Occipital lobe (tissue), 1 donor: ENCODE measurements at regions not wholly inside any gene's neighbourhood (a gene's known extent, or its start where the extent isn't known, plus 50 kb on each side); places are given as distances from the start of the nearest gene placed in this dataset.

ENCODE experiments used
- DNase-seq: peaks from one replicate; lab custom pipeline; 2025; lab: John Stamatoyannopoulos, UW

DNA sequence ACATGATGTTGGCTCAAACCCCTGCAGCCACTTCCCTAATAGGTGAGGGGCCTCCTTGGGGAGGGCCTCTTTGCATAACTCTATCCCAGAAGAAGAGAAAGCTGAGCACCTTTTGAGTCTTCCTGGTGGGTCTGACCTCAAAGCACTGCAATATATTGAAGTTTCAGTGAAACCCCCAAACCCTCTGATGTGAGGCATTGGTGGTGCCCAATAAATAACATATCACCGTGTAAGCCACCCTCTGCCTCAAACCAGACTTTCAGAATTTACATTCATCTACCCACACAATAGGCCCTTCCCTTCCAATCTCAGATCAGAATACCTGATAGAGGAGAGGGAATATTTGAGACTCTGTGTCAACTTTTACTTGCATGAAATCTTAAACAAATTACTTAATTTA is 142.8 kb upstream of the STK17B start:
- no peak for DNase-seq

DNA sequence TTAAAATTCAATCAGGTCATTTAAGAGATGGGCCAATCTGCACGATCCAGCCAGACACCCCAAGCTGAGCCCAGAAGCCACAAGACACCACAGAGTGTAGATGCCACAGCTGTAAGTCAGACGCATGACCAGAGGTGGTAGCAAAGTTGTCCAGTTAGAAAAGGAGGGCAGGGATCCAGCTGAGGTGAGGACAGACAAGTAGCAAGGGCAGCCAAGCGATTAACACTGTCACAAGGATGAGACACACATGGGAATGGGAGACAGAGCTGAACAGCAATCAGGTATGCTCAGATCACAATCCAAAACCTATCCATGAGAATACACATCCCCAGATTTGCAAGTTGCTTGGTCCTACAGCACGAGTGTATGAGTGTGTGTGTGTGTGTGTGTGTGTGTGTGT is 143.4 kb upstream of the STK17B start:
- DNase-seq, result no peak

GRCh38 chr2:196315388-196316049 is 144.1 kb upstream of the STK17B start:
- DNase-seq, result no peak

- DNase-seq, result no peak
Measured at GRCh38 chr2:196316050-196316430, 144.7 kb upstream of the STK17B start.

DNA sequence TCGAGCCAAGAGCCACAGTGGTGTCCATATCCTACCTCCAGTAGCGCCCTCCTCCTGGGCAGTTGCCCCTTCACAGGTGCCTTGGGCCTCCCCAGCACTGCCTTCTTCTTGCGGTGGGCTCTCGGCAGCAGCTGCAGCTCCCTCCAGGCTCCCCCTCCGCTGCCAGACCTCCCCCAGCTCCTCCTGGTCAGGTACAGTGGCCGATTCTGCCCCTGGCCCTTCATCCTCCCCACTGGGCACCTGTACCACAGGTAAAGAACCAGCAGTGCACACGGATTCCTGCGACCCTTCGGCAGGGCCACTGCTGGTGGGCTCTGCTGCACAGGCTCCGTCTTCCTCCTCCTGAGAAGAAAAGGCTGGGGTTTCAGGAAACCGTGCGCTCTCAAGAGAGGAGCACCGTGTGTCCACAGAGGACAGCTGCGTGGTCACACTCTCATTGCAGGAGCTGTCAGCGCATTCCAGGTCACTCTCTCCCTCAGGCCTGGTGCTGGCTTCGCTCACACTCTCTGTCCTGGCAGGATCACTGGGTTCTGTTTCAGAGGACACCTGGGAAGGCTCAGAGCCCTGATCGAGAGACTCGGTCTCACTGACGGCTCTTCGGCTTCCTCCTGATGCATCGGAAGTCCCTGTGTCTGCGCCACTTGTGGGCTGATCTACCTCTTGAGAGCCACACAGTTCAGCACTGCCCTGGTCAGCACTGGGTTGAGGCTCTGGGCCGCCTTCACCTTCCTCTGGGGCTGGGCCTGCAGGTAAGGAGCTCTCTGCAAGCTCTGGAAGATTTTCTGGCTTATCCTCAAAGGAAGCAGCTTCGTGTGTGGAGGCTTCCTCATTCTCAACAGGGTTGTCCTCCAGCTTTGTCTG is 147.4 kb upstream of the STK17B start:
- DNase-seq, result no peak

- no peak for DNase-seq
Measured at GRCh38 chr2:196322973-196323810, 151.8 kb upstream of the STK17B start.

GRCh38 chr2:196324211-196324610 is 152.8 kb upstream of the STK17B start:
- no peak for DNase-seq

DNA sequence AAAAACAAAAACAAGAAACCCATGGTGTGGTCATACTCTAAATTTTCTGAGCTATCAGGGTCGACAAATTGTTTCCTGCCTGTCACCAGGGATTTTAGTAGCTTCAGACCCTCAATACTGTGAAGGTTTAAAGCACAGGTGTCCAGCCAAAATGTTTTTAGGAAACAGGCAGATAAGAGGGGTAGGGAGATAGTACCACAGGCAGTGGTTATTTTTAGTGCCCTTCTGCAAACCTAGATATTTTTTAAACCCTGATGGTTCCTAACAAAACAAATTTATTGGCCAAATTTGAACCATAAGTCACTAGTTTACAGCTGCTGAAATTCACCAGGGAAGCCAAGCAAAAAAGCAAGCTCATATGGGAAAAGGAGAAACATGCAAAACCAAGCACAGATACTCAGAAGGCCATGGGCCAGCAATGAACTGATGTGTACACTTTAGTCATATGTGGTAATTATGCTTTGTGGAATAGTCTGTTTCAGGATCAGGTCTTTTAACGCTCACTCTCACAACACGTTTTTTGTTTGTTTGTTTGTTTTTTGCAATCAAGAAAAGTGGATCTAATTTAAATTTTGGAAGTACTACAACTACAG is 156.8 kb upstream of the STK17B start:
- DNase-seq, result no peak

DNA sequence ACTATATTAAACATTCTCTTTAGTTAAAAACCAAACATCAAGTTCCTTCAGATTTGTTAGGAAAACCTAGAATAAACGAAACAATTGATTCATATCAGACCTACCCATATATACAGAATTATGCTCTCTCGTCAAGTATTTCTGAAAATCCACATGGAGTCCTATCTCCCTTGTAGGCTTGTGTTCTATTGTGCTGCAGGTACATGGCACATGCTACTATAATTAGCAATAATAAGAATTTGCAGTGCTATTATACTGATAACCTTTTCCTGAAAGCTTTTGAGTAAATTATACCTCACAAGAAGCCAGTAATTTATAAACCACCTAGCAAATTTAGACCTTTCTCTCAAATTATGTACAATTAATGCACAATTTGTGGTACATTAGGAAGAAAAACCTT is 158.6 kb upstream of the STK17B start:
- DNase-seq, result no peak

GRCh38 chr2:196330645-196331044 is 159.3 kb upstream of the STK17B start:
- no peak for DNase-seq

DNA sequence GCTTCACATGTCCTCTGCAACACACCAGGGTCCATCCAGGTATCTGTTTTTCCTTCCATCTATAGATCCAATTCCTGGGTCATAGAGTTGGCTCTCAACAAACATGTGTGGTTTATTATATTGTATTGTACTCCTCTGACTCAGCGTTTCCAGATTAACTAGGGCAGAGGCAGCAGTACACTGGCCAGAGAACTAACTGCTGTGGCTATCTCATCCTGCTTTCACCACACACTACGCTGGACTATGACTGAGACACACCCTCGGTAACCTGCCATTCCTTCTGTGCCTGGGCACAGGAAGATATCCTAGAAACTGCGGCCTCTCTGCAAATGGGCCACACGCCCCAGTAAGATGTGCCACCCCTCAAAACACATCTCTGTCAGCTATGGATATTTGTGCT is 159.8 kb upstream of the STK17B start:
- DNase-seq, result no peak

GRCh38 chr2:196331851-196332250 is 160.5 kb upstream of the STK17B start:
- no peak for DNase-seq

DNA sequence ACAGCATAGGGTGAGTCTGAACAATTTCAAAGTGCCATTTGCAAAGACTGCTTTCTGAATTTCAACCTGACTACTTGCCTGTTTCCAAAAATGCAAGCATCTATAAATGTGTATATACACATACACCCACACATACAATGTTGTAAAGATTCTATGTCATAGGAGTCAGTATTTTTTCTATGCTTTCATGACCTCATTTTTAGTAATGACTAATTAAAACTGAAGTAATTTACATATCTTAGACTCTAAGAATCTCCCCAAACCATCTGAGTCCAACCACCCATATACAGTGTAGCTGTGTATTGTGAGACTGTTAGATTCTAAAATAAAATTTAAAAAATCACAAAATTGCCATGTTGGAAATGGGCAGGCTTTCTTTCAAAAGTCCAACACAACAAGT is 162.0 kb upstream of the STK17B start:
- DNase-seq, result no peak

DNA sequence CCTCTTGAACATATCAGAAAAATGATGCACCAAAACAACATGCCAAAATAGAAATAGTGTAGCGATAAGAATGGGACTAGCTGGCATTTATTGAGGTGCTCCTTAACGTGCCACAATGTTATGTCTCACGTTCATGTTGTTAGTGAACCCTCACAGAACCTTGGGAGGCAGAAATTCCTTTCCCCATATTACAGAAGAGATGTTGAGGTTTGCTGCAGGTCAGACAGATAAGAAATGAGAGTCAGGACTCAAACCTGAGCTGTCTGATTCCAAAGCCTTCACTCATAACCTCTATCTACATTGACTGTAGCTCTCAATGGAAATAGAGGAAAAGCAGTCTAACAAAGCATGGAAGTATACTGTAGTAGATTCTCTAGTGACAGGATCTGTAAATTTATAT is 163.3 kb upstream of the STK17B start:
- no peak for DNase-seq

GRCh38 chr2:196335221-196335634 is 163.8 kb upstream of the STK17B start:
- peak; percentile 26 for DNase-seq

- DNase-seq, result no peak
Measured at GRCh38 chr2:196336207-196336606, 164.8 kb upstream of the STK17B start.

DNA sequence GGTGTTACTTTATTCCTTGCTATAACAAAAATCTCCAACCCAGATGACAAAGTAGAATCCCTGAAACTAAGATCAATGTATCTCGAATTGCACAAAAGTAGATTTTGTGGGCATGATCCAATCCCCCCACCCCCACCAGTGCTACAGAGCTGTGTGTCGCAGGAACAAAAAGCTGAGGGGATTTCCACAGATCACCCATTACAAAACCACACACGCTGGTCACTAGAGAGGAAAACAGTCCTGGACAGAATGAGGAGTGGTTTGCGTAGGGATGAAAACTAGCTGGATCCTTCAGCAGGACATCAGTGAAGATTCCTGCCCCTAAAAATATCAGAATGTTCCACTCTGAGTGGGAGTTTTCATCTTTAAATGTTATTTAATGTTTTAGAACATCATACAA is 165.3 kb upstream of the STK17B start:
- DNase-seq, result no peak

DNA sequence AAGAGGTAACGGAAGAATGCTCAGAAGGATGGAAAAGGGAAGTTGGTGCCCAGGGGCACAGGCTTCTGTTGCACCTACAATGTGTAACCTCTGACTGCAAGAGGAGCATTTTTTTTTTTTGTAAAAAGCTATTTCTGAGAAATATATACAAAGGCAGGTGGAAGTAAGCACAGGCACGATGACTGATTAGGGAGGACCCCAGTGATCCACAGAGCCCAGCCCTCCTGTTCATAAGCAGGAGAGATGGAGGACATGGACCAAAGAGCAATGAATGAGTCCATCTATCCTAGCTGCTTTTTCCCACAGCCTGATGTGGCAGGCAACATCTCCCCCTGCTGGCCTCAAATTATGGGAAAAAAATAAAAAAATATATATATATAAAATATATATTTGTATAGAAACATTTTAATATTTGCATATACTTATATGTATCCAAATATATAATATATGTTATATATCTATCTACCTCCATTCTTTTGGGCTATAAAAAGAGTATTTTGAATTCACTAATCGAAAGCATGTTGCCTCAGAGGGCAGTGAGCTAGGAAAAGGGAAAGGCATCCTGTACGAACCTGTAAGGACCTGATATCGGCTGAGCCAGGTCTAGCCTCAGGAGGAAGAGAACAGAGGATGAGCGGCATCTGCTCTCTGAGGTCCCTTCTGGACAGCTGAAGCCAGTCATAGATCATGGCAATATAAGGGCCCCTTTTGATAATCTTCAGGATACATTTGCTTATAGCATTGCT is 166.0 kb upstream of the STK17B start:
- no peak for DNase-seq

DNA sequence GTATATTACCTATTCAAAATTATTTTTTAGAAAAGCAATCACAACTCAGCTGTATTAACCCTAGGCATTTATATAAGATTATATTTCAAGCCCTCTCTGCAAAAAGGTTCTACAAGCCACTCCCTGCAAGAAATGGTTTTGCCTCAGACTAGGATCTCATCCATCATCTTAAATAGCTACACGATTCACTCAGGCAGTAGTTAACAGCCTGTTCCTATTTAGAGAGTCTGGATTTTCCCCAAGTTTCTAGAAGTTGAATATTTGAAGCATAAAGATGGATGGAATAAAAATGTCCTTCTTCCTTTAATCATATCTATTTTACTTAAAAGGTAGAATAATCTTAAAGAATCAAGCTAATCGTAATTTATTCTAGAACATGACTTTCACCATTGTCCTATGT is 167.1 kb upstream of the STK17B start:
- no peak for DNase-seq

DNA sequence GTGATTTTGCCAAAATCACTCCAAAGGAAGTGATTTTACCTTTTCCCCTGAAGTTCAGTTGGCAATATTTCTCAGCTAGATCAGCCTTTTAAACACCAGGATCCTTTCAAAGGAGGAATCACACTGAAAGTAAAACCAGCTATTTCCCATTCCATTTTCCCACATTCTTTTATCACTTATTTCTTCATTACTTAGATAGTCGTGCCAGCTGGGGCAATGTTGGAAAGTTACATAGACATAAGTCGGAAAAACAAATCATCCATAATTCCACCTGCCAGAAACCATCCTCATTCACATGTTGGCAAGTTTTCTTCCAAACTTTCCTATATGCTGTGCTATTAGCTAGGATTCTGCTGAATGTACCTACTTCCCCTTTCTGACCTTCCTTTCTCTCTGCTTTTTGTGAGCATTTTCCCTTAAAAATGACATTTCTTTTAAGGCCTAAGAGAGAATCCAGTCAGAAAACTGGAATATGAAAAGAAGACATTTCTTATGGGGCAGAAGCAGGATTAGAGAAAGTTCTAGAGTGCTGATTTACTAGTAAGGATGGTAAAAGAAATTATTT is 170.0 kb upstream of the STK17B start:
- no peak for DNase-seq

DNA sequence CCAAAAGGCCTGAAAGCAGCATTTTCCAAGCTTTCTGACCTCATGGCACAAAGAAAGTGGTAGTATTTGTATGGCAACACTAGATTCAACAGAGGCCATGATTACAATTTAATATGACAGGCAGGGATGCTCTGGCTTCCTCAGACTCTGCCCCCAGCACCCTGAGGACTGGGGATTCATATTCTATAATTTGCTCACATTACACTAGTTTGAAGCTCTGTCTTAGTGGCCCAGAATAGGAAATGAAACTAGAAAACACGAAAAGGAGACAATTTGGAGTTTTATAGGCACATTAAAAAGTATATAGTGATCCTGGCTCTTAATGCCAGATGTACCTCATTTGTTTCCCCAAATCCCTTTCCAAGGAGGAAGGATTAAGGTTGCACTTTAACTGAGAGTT is 173.0 kb upstream of the STK17B start:
- no peak for DNase-seq
